GM21381 (cell line): ENCODE measurements at regions not wholly inside any gene's neighbourhood (a gene's known extent, or its start where the extent isn't known, plus 50 kb on each side); places are given as distances from the start of the nearest gene placed in this dataset.

Source experiments
- ATAC-seq: cut with Tn5 transposase; IDR thresholded peaks from one replicate; pipeline ENCODE4 v1.9.1; 2021; ENCODE audit warnings: mild to moderate bottlenecking, moderate library complexity; ENCODE audit not compliant: unreplicated experiment

DNA sequence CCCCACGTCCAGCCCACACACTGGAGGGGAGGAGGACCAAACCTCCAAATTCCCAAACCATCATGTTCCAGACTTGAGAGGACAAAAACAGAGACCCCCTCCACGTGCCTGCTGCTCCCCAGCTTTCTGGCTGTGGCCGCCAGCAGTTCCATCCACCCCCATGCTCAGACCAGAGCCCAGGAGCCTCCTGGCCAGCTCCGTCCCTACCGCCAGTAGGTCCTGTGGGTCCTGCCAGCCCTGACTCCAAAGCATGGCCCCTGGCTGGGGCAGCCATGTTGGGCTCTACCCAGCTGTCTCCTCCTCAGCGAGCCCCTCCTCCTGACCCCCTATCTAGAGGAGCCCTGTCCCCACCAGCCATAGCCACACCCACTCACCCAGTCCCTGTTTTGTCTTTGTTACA is 227.3 kb upstream of the RTL1 start:
- ATAC-seq: no peak

DNA sequence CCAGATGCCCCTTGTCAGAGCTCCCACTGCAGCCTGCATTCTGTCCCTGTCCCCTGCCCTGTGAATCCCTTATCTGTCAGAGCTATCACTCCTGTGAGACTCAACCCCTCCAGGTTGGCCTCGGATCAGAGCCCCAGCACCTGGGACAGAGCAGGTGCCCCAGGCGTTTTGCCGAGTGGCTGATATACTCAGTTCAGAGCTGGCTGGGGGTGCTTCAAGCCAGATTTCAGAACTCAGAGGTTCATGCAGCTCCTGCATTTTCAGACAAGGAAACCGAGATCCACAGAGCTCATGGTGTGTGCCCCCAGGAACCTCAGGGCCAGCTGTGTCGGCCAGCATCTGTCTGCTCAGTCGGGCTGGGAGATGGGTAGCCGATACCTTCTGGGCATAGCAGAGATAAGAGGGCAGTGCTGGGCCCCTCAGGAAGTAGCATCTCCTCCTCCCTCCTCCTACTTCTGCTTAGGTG is 228.0 kb upstream of the RTL1 start:
- no peak for ATAC-seq

GRCh38 chr14:101132051-101132571 is 228.6 kb upstream of the RTL1 start:
- no peak for ATAC-seq

DNA sequence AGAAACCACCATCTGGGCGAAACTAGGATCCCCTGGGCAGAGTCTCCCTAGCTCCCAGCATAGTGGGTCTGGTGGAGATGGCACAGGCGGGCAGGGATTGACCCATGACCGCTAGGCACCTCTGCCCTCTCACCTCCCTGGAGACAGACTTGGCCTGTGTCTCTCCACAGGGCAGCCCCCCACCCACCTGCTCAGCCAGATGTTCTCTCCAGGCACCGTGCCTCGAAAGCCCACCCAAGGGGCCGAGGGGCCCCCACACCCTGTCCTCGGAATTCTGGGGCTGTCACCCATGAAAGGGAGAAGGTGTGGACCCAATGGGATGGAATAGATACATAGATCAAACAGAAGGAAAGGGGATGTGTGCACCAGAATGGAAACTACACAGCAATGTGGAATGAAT is 229.1 kb upstream of the RTL1 start:
- no peak for ATAC-seq

DNA sequence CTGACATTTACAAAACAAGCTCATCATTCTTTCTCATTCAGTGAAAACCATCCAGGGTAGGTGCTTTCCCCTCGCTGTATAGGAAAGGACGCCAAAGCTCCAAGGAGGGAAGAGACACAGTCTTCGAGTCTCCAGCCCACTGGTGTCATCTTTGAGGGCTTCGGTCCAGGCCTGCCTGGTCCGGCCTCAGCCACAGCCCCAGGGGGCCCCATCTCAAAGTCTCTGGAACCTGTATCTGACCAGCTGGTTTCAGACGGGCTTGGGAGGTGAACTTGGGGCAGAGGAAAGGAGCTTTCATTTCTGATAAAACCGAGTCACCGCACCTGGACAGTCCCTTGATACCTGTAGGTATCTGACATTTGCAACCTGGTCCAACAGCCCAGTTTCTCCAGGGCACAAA is 229.5 kb upstream of the RTL1 start:
- no peak for ATAC-seq

DNA sequence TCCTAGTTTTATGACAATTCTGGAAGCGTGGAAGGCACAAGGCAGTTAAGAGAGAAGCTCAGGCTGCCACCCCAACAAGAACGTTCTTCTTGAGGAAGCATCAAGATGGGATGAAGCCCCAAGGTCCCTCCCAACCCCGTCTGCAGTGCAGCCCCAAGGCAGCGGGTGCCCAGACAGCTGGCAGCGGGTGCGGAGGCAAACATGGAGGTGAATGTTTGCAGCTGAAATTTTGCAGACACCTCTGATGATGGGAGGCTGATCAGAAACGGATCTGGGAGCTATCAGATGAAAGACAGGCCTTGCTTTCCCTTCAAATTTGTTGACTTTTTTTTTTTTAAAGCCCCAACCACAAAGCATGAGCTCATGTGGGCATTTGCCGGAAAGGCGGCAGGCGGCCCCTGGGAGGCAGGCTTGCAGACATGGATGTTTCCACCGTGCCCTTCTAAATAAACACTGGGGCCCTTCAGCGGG is 230.7 kb upstream of the RTL1 start:
- ATAC-seq: no peak

GRCh38 chr14:101134851-101135433 is 231.4 kb upstream of the RTL1 start:
- ATAC-seq: no peak

GRCh38 chr14:101135796-101136742 is 232.5 kb upstream of the RTL1 start:
- ATAC-seq: no peak

GRCh38 chr14:101137234-101137633 is 233.7 kb upstream of the RTL1 start:
- no peak for ATAC-seq

DNA sequence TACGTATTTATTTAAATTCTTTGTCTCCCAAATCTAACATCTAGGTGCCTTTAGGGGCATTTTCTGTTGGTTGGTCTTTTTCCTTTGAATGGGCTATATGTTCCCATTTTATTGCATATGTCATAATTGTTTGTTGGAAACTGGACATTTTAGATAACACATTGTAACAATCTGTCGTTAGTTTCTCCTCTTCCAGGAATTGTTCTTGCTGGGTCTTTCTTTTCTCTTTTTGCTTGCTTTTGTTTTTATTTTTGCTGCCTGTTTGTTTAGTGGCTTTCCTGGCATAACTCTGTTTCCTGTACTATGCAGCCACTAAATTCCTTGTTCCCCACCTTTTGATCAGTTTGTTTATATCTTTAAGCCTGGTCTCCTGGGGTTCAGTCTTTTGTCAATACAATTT is 244.3 kb upstream of the RTL1 start:
- ATAC-seq: no peak

DNA sequence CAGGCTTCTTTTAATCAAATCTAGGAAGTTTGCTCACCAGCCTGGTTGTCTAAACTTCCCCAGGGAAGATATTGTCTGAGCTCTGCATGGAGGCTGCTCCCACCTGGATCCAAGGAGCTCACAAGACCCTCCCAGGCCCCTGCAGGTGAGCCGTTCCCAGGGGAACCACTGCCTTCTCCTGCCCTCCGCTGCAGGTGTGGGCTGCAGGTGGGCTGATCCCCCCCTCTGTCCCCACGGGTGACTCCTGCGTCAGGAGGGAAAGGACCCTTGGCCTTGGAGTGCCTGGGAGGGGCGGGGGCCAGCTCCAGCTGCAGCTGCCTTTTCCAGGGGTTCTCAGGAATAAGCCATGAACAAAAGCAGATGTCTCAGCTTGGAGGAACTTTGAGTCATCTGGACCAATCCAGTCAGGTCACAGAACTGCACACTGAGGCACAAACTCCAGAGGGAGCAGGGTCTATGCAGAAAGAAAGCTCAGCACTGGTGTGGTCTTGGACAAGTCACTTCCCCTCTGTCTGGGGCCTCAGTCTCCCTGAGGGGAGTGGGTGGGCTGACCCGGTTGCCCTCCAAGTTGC is 246.6 kb upstream of the RTL1 start:
- ATAC-seq: no peak

GRCh38 chr14:101151226-101151926 is 247.9 kb upstream of the RTL1 start:
- ATAC-seq: no peak

DNA sequence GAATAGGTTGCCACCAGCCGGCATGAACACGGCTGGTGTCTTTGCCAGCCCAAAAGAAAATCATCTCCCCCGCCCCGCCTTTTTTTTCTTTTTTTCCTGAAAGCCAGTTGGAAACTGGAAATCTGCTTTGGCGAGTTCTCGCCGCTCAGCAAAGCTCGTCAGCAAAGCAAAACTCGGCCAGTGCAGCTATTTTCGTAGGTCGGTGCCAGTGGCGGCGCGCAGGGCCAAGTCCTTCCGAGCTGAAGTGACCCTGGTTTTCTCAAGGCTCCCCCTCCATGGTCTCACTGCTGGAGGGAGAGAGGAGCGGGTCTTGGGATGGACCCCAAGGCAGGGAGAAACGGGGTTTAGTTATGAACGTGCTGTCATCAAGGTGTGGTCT is 248.4 kb upstream of the RTL1 start:
- ATAC-seq: no peak

DNA sequence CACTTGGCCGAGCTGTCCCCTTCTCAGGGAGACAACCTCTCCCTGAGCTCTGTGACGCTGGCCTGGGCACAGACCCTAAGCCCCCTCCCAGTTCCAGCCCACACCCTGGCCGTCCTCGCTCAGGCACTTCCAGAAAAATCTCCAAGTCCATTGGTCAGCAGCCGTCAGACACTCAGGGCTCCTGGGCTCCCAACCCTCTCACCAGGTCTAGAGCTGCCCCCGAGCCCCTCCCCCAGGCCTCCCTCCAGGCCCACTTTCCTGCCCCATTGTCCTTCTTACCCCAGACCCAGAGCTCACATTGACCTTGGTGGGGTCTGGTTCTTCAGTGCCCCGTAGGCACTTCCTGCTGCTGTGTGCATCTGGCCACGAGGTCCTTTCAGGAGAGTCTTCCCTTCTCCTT is 249.3 kb upstream of the RTL1 start:
- ATAC-seq: no peak

- no peak for ATAC-seq
These were observed 250.2 kb upstream of the RTL1 start for GRCh38 chr14:101153691-101154090.

DNA sequence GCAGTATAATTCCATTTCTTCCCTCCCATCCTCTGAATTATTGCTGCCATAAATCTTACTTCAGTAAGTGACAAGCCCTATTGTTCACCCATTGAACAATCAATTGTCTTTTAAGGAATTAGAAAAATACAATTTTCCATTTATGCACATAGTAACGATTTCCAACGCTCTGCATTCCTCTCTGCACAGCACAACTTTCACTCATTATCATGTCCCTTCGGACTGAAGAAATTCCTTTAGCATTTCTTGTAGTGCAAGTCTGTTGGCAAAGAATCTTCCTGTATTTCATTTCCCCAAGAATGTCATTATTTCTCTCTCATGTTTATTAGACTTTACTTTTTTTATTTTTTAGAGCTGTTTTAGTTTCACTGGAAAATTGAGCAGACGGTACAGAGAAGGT is 252.1 kb upstream of the RTL1 start:
- no peak for ATAC-seq

DNA sequence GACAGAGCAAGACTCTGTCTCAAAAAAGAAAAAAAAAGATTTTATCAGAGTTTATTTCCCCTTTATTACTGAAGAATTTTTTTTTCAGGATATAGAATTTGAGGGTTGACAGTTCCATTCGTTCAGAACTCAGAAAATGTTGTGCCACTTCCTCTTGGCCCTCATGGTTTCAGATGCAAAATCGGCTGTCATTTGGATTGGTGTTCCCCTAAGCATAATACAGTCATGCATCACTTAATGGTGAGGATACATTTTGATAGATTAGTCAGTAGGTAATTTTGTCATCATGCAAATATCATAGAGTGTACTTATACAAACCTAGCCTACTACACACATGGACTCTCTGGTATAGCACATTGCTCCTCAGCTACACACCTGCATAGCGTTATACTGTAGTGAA is 263.9 kb upstream of the RTL1 start:
- ATAC-seq: no peak

DNA sequence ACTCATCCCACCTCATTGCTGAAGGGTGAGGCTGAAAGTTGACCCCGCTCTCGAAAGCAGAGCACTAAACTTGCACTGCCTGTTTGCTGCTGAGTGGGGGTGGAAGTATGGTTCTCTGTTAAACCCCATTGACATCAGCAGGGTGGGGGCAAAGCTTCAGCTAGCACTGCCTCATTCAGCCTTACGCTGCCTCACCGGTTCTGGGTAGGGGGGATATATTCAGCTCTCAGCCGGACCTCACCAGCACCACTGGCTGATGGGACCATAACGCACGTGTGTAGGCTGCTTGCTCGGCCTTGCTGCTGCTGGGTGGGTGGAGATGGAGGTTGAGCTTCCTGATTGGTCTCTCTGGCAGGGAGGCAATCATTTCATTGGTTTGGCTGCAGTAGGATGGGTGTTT is 265.7 kb upstream of the RTL1 start:
- no peak for ATAC-seq

- ATAC-seq: no peak
These were observed 268.1 kb upstream of the RTL1 start for GRCh38 chr14:101171650-101172049.

GRCh38 chr14:101173698-101174521 is 270.4 kb upstream of the RTL1 start:
- no peak for ATAC-seq
